HEK293 (cell line): ENCODE measurements at regions not wholly inside any gene's neighbourhood (a gene's known extent, or its start where the extent isn't known, plus 50 kb on each side); places are given as distances from the start of the nearest gene placed in this dataset.

ENCODE experiments used
- CTCF ChIA-PET: fragments of 350-600 bp; formaldehyde crosslinking; extraction: SDS; loops from one replicate; lab custom pipeline; 2021; ENCODE audit warnings: antibody characterized with exemption; lab: Yijun Ruan, JAX
- POLR2A ChIA-PET: fragments of 300-600 bp; formaldehyde crosslinking; extraction: SDS; loops from one replicate; lab custom pipeline; 2020; ENCODE audit warnings: antibody characterized with exemption, inconsistent platforms; lab: Yijun Ruan, JAX
- H3K27ac ChIP-seq: fragments of 200-500 bp; sonication (Bioruptor generic); 2 replicates; pipeline ENCODE4 v1.5.1; 2014; ENCODE audit warnings: low read depth, low read length, control low read depth, inconsistent platforms; ENCODE audit errors: extremely low read depth
- H3K36me3 ChIP-seq, 2 experiments: fragments of 200-500 bp in 1 of 2; sonication (Bioruptor generic) in 1 of 2; 1 replicate in 1 of 2; 2 replicates in 1 of 2; pipeline ENCODE4 v1.5.1; 2014 to 2017; ENCODE audit warnings: inconsistent platforms in 2 of 2, low read length in 2 of 2; ENCODE audit not compliant: control insufficient read depth in 2 of 2, insufficient read depth in 1 of 2
- H3K4me1 ChIP-seq: fragments of 200-500 bp; sonication (Bioruptor generic); 2 replicates; pipeline ENCODE4 v1.5.1; 2014; ENCODE audit warnings: mild to moderate bottlenecking, low read length, inconsistent platforms; ENCODE audit not compliant: control insufficient read depth, insufficient read depth
- H3K4me3 ChIP-seq: 2 replicates; pipeline ENCODE4 v1.5.1; 2011; ENCODE audit warnings: low read depth, mild to moderate bottlenecking, control low read depth, low read length, moderate library complexity
- H3K9me3 ChIP-seq: fragments of 200-500 bp; sonication (Bioruptor generic); 2 replicates; pipeline ENCODE4 v1.5.1; 2014; ENCODE audit warnings: low read depth, low read length, inconsistent platforms; ENCODE audit not compliant: control insufficient read depth, insufficient read depth
- CTCF ChIP-seq: fragments of 450-650 bp; formaldehyde crosslinking; IDR thresholded peaks from 2 replicates; pipeline ENCODE4 v1.5.1; 2016; ENCODE audit warnings: missing biosample characterization, missing genetic modification characterization
- GLI4 ChIP-seq: fragments of 450-650 bp; formaldehyde crosslinking; IDR thresholded peaks from 2 replicates; pipeline ENCODE4 v1.5.1; 2016; ENCODE audit warnings: missing biosample characterization, missing genetic modification characterization
- GLIS2 ChIP-seq: fragments of 450-650 bp; formaldehyde crosslinking; IDR thresholded peaks from 2 replicates; pipeline ENCODE4 v1.5.1; 2016; ENCODE audit warnings: missing biosample characterization, missing genetic modification characterization
- MEIS1 ChIP-seq: sonication (generic); formaldehyde crosslinking; IDR thresholded peaks from 2 replicates; pipeline ENCODE4 v1.8.1; 2022; ENCODE audit warnings: missing genetic modification reagents, mild to moderate bottlenecking, borderline replicate concordance
- PRDM6 ChIP-seq: fragments of 450-650 bp; formaldehyde crosslinking; IDR thresholded peaks from 2 replicates; pipeline ENCODE4 v1.5.1; 2017; ENCODE audit warnings: missing biosample characterization, missing genetic modification characterization
- ZIC2 ChIP-seq: fragments of 450-650 bp; formaldehyde crosslinking; IDR thresholded peaks from 2 replicates; pipeline ENCODE4 v1.5.1; 2016; ENCODE audit warnings: missing biosample characterization, missing genetic modification characterization
- ZNF112 ChIP-seq: fragments of 450-650 bp; formaldehyde crosslinking; IDR thresholded peaks from 2 replicates; pipeline ENCODE4 v1.5.0; 2017; ENCODE audit warnings: missing biosample characterization, missing genetic modification characterization
- ZNF133 ChIP-seq: fragments of 450-650 bp; formaldehyde crosslinking; IDR thresholded peaks from 2 replicates; pipeline ENCODE4 v1.5.1; 2016; ENCODE audit warnings: missing biosample characterization, missing genetic modification characterization
- ZNF138 ChIP-seq: fragments of 450-650 bp; formaldehyde crosslinking; IDR thresholded peaks from 2 replicates; pipeline ENCODE4 v1.5.1; 2016; ENCODE audit warnings: missing biosample characterization, missing genetic modification characterization, borderline replicate concordance
- ZNF155 ChIP-seq: fragments of 450-650 bp; formaldehyde crosslinking; IDR thresholded peaks from 2 replicates; pipeline ENCODE4 v1.5.1; 2016; ENCODE audit warnings: missing biosample characterization, missing genetic modification characterization
- ZNF175 ChIP-seq: fragments of 450-650 bp; formaldehyde crosslinking; IDR thresholded peaks from 2 replicates; pipeline ENCODE4 v1.5.1; 2016; ENCODE audit warnings: missing biosample characterization, missing genetic modification characterization
- ZNF18 ChIP-seq: fragments of 450-650 bp; formaldehyde crosslinking; IDR thresholded peaks from 2 replicates; pipeline ENCODE4 v1.5.1; 2016; ENCODE audit warnings: missing biosample characterization, missing genetic modification characterization
- ZNF404 ChIP-seq: fragments of 450-650 bp; formaldehyde crosslinking; IDR thresholded peaks from 2 replicates; pipeline ENCODE4 v1.5.1; 2017; ENCODE audit warnings: missing biosample characterization, missing genetic modification characterization
- ZNF48 ChIP-seq: fragments of 450-650 bp; formaldehyde crosslinking; IDR thresholded peaks from 2 replicates; pipeline ENCODE4 v1.5.1; 2016; ENCODE audit warnings: missing biosample characterization, missing genetic modification characterization
- ZNF658 ChIP-seq: fragments of 450-650 bp; formaldehyde crosslinking; IDR thresholded peaks from 2 replicates; pipeline ENCODE4; 2016; ENCODE audit warnings: missing biosample characterization, missing genetic modification characterization
- ZNF660 ChIP-seq: fragments of 450-650 bp; IDR thresholded peaks from 2 replicates; pipeline ENCODE4 v1.5.1; 2018; ENCODE audit warnings: missing biosample characterization, mild to moderate bottlenecking, missing genetic modification characterization
- ZNF677 ChIP-seq: fragments of 450-650 bp; IDR thresholded peaks from 2 replicates; pipeline ENCODE4 v1.5.0; 2018; ENCODE audit warnings: missing biosample characterization, mild to moderate bottlenecking, missing genetic modification characterization, moderate library complexity
- ZXDB ChIP-seq: fragments of 450-650 bp; formaldehyde crosslinking; IDR thresholded peaks from 2 replicates; pipeline ENCODE4 v1.5.1; 2016; ENCODE audit warnings: missing biosample characterization, missing genetic modification characterization
- TF ChIP-seq, protein P1 (sequence below): fragments of 450-650 bp; formaldehyde crosslinking; IDR thresholded peaks from 2 replicates; pipeline ENCODE4 v1.5.1; 2016; ENCODE audit warnings: missing biosample characterization, missing genetic modification characterization
- TF ChIP-seq, protein P2 (sequence below): fragments of 450-650 bp; formaldehyde crosslinking; IDR thresholded peaks from 2 replicates; pipeline ENCODE4 v1.5.1; 2016; ENCODE audit warnings: missing biosample characterization, missing genetic modification characterization, borderline replicate concordance

DNA sequence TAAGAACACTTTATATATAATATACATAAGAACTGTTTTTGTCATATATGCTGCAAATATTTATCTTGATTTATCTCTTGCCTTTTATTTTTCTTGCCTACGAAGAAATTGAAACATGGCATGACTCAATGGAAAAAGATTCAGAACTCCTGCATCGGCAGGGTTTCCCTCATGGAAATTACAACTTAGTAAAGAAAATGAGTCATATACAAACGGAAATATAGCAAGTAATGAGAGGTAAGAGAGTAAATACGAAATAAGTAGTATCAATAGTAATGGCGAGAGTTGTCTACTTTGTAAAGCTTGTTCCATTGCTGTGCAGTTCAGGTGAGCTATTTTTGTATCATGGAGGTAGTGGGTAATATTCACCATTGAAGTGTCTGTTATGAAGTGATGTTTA lies 350.4 kb downstream of the DDX10 start:
- H3K9me3 ChIP-seq, result no peaks in the 10 kb centered on the region
- H3K27ac ChIP-seq, result no peak overlapping the region
- H3K4me1 ChIP-seq, result no peaks in the 10 kb centered on the region
- TF ChIP-seq ZNF677 (tag by site-specific recombination), result no peak
- TF ChIP-seq, protein P1, sequence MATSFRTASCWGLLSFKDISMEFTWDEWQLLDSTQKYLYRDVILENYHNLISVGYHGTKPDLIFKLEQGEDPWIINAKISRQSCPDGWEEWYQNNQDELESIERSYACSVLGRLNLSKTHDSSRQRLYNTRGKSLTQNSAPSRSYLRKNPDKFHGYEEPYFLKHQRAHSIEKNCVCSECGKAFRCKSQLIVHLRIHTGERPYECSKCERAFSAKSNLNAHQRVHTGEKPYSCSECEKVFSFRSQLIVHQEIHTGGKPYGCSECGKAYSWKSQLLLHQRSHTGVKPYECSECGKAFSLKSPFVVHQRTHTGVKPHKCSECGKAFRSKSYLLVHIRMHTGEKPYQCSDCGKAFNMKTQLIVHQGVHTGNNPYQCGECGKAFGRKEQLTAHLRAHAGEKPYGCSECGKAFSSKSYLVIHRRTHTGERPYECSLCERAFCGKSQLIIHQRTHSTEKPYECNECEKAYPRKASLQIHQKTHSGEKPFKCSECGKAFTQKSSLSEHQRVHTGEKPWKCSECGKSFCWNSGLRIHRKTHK (tag by site-specific recombination), result no peak
- no peak for TF ChIP-seq ZIC2 (tag by site-specific recombination)
- TF ChIP-seq PRDM6 (tag by site-specific recombination), result no peak
- CTCF ChIA-PET, result interaction anchor here (0.6 to 0.8 kb wide), 2 partner anchors 196 to 317 kb away, joined by 3 to 5 read pairs; no protein-coding TSS in a partner anchor
- POLR2A ChIA-PET, result no interaction called here
- H3K4me3 ChIP-seq, result no peak overlapping the region
- H3K36me3 ChIP-seq, result no peaks in the 10 kb centered on the region

DNA sequence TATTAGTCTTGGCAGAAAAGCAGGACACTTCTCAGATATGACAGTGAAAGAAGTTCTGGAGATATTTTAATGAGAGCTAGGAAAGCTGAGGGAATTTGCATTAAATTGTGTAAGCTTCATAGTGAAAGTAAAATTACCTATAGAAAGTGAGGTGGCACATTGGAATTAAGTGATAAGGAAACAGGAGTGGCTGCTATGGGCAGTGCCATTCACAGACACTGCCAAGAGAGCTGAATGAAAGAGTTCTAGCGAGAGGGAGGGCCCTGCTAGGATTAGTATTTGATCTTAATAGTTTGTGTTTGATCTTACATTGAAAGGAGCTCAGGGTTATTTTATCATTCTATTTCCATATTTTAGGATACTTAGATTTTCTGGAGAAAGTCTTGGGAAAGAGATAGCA lies 351.9 kb downstream of the DDX10 start:
- CTCF ChIA-PET, result interaction anchor here (0.5 kb wide), 1 partner anchor 315 kb away, joined by 3 read pairs; no protein-coding TSS in a partner anchor

More for the DNA sequence above, 351.9 kb downstream of the DDX10 start:
- POLR2A ChIA-PET, result no interaction called here
- TF ChIP-seq ZXDB (tag by site-specific recombination) (no peak), ZNF18 (tag by site-specific recombination) (no peak), ZNF48 (tag by site-specific recombination) (no peak), GLIS2 (tag by site-specific recombination) (no peak), ZNF660 (no peak), ZNF112 (tag by site-specific recombination) (no peak), MEIS1 (CRISPR knock-in tag) (no peak), CTCF (no peak), ZNF133 (tag by site-specific recombination) (no peak), ZNF175 (no peak), ZNF138 (tag by site-specific recombination) (no peak), ZNF404 (tag by site-specific recombination) (no peak), ZNF155 (tag by site-specific recombination) (no peak), GLI4 (tag by site-specific recombination) (no peak), ZNF658 (no peak)
- TF ChIP-seq, protein P2, sequence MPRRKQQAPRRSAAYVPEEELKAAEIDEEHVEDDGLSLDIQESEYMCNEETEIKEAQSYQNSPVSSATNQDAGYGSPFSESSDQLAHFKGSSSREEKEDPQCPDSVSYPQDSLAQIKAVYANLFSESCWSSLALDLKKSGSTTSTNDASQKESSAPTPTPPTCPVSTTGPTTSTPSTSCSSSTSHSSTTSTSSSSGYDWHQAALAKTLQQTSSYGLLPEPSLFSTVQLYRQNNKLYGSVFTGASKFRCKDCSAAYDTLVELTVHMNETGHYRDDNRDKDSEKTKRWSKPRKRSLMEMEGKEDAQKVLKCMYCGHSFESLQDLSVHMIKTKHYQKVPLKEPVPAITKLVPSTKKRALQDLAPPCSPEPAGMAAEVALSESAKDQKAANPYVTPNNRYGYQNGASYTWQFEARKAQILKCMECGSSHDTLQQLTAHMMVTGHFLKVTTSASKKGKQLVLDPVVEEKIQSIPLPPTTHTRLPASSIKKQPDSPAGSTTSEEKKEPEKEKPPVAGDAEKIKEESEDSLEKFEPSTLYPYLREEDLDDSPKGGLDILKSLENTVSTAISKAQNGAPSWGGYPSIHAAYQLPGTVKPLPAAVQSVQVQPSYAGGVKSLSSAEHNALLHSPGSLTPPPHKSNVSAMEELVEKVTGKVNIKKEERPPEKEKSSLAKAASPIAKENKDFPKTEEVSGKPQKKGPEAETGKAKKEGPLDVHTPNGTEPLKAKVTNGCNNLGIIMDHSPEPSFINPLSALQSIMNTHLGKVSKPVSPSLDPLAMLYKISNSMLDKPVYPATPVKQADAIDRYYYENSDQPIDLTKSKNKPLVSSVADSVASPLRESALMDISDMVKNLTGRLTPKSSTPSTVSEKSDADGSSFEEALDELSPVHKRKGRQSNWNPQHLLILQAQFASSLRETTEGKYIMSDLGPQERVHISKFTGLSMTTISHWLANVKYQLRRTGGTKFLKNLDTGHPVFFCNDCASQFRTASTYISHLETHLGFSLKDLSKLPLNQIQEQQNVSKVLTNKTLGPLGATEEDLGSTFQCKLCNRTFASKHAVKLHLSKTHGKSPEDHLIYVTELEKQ, result no peak
- no peaks in the 10 kb centered on the region for H3K4me1 ChIP-seq
- no peak overlapping the region for H3K27ac ChIP-seq
- no peak overlapping the region for H3K4me3 ChIP-seq
- H3K9me3 ChIP-seq, result no peaks in the 10 kb centered on the region
- H3K36me3 ChIP-seq, result no peaks in the 10 kb centered on the region
